ENCODE measurements at regions not wholly inside any gene's neighbourhood (a gene's known extent, or its start where the extent isn't known, plus 50 kb on each side); places are given as distances from the start of the nearest gene placed in this dataset.

- Mint-ChIP-seq H3K9me3 (ENCODE audit: insufficient read depth) (no peaks in the 10 kb centered on the region), H3K27ac (no peak overlapping the region), H3K4me1 (ENCODE audit: low read depth) (no peaks in the 10 kb centered on the region), H3K36me3 (ENCODE audit: low read depth) (no peaks in the 10 kb centered on the region), H3K27me3 (ENCODE audit: low read depth) (peaks cover 4% of the 10 kb centered on the region), H3K4me3 (no peak overlapping the region)
- ChIA-PET POLR2A (no interaction called here), CTCF (no interaction called here)
- no peak for ATAC-seq
- no peak for DNase-seq
Observed at GRCh38 chr9:134495881-134496412, 145.7 kb upstream of the COL5A1 start.

DNA sequence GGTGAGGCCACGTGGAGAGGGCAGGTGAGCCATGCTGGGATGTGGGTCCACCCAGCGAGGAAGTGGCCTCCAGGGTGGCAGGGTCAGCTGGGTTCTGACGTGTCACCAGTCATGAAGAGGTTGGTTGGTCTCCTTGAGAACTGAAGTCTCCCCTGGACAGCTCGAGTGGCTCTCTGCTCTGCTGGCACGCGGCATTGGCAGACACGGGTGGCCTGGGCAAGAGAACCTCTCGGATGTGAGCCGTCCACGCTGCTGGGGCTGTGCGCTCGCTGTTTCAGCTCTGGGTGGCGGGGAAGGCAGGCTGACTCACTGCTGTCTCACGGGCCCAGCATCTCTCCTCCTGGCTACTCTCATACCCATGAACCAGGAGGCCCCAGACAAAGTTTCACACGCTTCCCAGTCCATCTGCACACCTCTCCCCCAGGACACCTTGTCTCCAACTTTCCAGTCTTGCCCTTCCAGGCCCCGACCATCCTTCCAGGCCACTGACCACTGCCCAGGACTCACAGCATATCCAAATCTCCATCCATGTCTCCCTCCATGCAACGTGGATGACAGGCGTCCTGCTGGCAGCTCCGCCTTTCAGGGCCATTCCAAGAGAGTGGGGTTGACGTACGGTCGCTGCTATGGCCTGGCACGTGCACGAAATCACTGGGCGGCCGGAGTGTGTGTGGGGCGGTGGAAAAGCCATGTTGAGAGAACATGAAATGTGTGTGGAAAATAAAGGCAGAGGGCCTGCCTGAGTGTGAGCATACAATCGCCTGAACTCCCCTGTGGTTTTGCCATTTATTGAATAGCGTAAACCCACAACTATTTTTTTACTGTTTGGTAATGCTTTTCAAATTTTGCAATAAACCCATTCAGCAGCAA lies 145.0 kb upstream of the COL5A1 start:
- no peaks in the 10 kb centered on the region for H3K9me3 Mint-ChIP-seq (ENCODE audit: insufficient read depth)
- CTCF ChIA-PET = no interaction called here
- ATAC-seq (no peak), DNase-seq (no peak)
- no peaks in the 10 kb centered on the region for H3K36me3 Mint-ChIP-seq (ENCODE audit: low read depth)
- H3K27me3 Mint-ChIP-seq (ENCODE audit: low read depth) = peaks cover 5% of the 10 kb centered on the region
- no peaks in the 10 kb centered on the region for H3K4me1 Mint-ChIP-seq (ENCODE audit: low read depth)
- POLR2A ChIA-PET = no interaction called here
- H3K27ac Mint-ChIP-seq = no peak overlapping the region
- H3K4me3 Mint-ChIP-seq = no peak overlapping the region

DNA sequence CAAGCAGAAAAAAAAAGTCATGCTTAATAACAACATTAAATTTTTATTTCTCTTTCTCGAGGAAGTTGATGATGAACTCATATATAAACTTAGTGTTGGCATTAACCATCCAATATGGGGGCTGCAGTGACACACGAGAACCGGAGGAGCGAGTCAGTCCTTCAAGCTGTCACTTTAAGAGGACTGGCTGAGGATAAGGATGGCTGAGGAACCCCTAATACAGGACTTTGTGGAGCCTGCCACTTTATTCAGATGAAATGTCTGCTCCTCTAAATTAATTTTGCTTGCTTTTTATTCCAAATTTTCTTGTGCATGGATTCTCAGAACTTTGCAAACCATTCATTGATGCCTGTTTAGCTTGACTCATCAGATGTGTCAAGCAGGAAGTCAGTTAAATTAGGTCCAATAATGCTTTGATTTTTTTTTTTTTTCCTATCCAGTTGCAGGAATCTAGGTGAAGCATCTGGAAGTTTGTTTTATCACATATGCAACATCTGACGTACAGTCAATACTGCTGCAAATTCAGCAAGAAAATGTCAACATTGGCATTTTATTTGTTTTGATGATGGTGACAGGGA lies 144.2 kb upstream of the COL5A1 start:
- Mint-ChIP-seq H3K27ac (no peak overlapping the region), H3K4me1 (ENCODE audit: low read depth) (no peaks in the 10 kb centered on the region), H3K4me3 (no peak overlapping the region), H3K36me3 (ENCODE audit: low read depth) (no peaks in the 10 kb centered on the region), H3K9me3 (ENCODE audit: insufficient read depth) (no peaks in the 10 kb centered on the region), H3K27me3 (ENCODE audit: low read depth) (peaks cover 9% of the 10 kb centered on the region)
- ATAC-seq (no peak), DNase-seq (no peak)
- ChIA-PET CTCF (no interaction called here), POLR2A (no interaction called here)

- no peak overlapping the region for H3K27ac Mint-ChIP-seq
- H3K4me3 Mint-ChIP-seq = no peak overlapping the region
Observed at GRCh38 chr9:134498814-134499166, 142.8 kb upstream of the COL5A1 start.

GRCh38 chr9:134500931-134501760 lies 140.5 kb upstream of the COL5A1 start:
- ChIA-PET POLR2A (no interaction called here), CTCF (no interaction called here)
- no peaks in the 10 kb centered on the region for H3K9me3 Mint-ChIP-seq (ENCODE audit: insufficient read depth)

More at GRCh38 chr9:134498814-134499166, 142.8 kb upstream of the COL5A1 start:
- ChIA-PET POLR2A (no interaction called here), CTCF (no interaction called here)
- Mint-ChIP-seq H3K27me3 (ENCODE audit: low read depth) (peaks cover 9% of the 10 kb centered on the region), H3K4me1 (ENCODE audit: low read depth) (no peaks in the 10 kb centered on the region), H3K36me3 (ENCODE audit: low read depth) (no peaks in the 10 kb centered on the region), H3K9me3 (ENCODE audit: insufficient read depth) (no peaks in the 10 kb centered on the region)
- DNase-seq = no peak
- ATAC-seq = no peak

DNA sequence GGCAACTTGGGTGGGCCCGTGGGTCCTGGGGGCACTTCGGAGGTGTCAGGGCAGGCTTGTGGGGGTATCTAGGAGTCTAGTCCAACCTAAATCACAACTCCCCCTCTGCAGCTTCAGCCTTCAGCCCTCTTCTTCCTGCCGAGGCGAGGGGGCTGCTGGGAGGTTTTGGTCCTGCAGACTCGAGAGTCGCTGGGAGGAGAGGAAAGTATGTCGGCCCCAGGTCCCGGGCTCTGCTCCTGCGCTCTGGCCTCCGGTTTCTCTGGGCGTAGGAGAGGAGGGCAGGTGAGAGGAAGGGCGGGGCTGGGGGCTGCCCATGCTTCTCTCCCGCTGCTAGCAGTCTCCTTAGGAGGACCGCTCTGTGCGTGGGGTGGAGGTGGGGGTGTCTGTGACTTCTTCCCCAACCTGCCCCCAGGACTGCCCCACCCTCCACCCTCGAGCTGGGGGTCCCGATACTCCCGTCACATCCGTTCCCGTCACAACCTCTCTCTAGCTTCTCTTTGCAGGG lies 139.8 kb upstream of the COL5A1 start:
- ChIA-PET CTCF (no interaction called here), POLR2A (no interaction called here)
- H3K4me1 Mint-ChIP-seq (ENCODE audit: low read depth) = no peaks in the 10 kb centered on the region
- H3K27me3 Mint-ChIP-seq (ENCODE audit: low read depth) = peaks cover 9% of the 10 kb centered on the region
- H3K9me3 Mint-ChIP-seq (ENCODE audit: insufficient read depth) = no peaks in the 10 kb centered on the region
- H3K36me3 Mint-ChIP-seq (ENCODE audit: low read depth) = no peaks in the 10 kb centered on the region
- ATAC-seq (no peak), DNase-seq (no peak)
- no peak overlapping the region for H3K4me3 Mint-ChIP-seq
- no peak overlapping the region for H3K27ac Mint-ChIP-seq

More at GRCh38 chr9:134500931-134501760, 140.5 kb upstream of the COL5A1 start:
- no peak for DNase-seq
- H3K27ac Mint-ChIP-seq = no peak overlapping the region
- ATAC-seq = no peak
- peaks cover 9% of the 10 kb centered on the region for H3K27me3 Mint-ChIP-seq (ENCODE audit: low read depth)
- H3K4me1 Mint-ChIP-seq (ENCODE audit: low read depth) = no peaks in the 10 kb centered on the region
- no peak overlapping the region for H3K4me3 Mint-ChIP-seq
- no peaks in the 10 kb centered on the region for H3K36me3 Mint-ChIP-seq (ENCODE audit: low read depth)

GRCh38 chr9:134502266-134502791 lies 139.3 kb upstream of the COL5A1 start:
- no peaks in the 10 kb centered on the region for H3K36me3 Mint-ChIP-seq (ENCODE audit: low read depth)
- ChIA-PET CTCF (no interaction called here), POLR2A (no interaction called here)
- peaks cover 9% of the 10 kb centered on the region for H3K27me3 Mint-ChIP-seq (ENCODE audit: low read depth)
- ATAC-seq (no peak), DNase-seq (no peak)
- no peak overlapping the region for H3K27ac Mint-ChIP-seq
- no peaks in the 10 kb centered on the region for H3K4me1 Mint-ChIP-seq (ENCODE audit: low read depth)
- H3K4me3 Mint-ChIP-seq = no peak overlapping the region
- H3K9me3 Mint-ChIP-seq (ENCODE audit: insufficient read depth) = no peaks in the 10 kb centered on the region

- CTCF ChIA-PET = no interaction called here
- no peak overlapping the region for H3K4me3 Mint-ChIP-seq
Observed at GRCh38 chr9:134502809-134503211, 138.8 kb upstream of the COL5A1 start.

GRCh38 chr9:134503301-134504105 lies 138.1 kb upstream of the COL5A1 start:
- H3K27ac Mint-ChIP-seq = no peak overlapping the region
- H3K27me3 Mint-ChIP-seq (ENCODE audit: low read depth) = peaks cover 14% of the 10 kb centered on the region
- no peak for ATAC-seq
- ChIA-PET CTCF (no interaction called here), POLR2A (no interaction called here)
- no peaks in the 10 kb centered on the region for H3K9me3 Mint-ChIP-seq (ENCODE audit: insufficient read depth)
- no peak for DNase-seq
- H3K4me1 Mint-ChIP-seq (ENCODE audit: low read depth) = no peaks in the 10 kb centered on the region
- no peak overlapping the region for H3K4me3 Mint-ChIP-seq
- no peaks in the 10 kb centered on the region for H3K36me3 Mint-ChIP-seq (ENCODE audit: low read depth)

More at GRCh38 chr9:134502809-134503211, 138.8 kb upstream of the COL5A1 start:
- no peaks in the 10 kb centered on the region for H3K4me1 Mint-ChIP-seq (ENCODE audit: low read depth)
- H3K27ac Mint-ChIP-seq = no peak overlapping the region
- peaks cover 11% of the 10 kb centered on the region for H3K27me3 Mint-ChIP-seq (ENCODE audit: low read depth)
- DNase-seq = no peak
- H3K36me3 Mint-ChIP-seq (ENCODE audit: low read depth) = no peaks in the 10 kb centered on the region
- no peaks in the 10 kb centered on the region for H3K9me3 Mint-ChIP-seq (ENCODE audit: insufficient read depth)
- no peak for ATAC-seq
- POLR2A ChIA-PET = no interaction called here

- CTCF ChIA-PET = no interaction called here
- no peak overlapping the region for H3K27ac Mint-ChIP-seq
- no peaks in the 10 kb centered on the region for H3K4me1 Mint-ChIP-seq (ENCODE audit: low read depth)
- H3K4me3 Mint-ChIP-seq = no peak overlapping the region
- peaks cover 17% of the 10 kb centered on the region for H3K27me3 Mint-ChIP-seq (ENCODE audit: low read depth)
- DNase-seq (no peak), ATAC-seq (no peak)
- POLR2A ChIA-PET = no interaction called here
- no peaks in the 10 kb centered on the region for H3K9me3 Mint-ChIP-seq (ENCODE audit: insufficient read depth)
- no peaks in the 10 kb centered on the region for H3K36me3 Mint-ChIP-seq (ENCODE audit: low read depth)
Observed at GRCh38 chr9:134504106-134504385, 137.6 kb upstream of the COL5A1 start.

- ATAC-seq = no peak
- H3K4me1 Mint-ChIP-seq (ENCODE audit: low read depth) = no peaks in the 10 kb centered on the region
- H3K9me3 Mint-ChIP-seq (ENCODE audit: insufficient read depth) = no peaks in the 10 kb centered on the region
- H3K36me3 Mint-ChIP-seq (ENCODE audit: low read depth) = no peaks in the 10 kb centered on the region
- no peak for DNase-seq
- POLR2A ChIA-PET = no interaction called here
- no peak overlapping the region for H3K4me3 Mint-ChIP-seq
- peaks cover 23% of the 10 kb centered on the region for H3K27me3 Mint-ChIP-seq (ENCODE audit: low read depth)
- CTCF ChIA-PET = no interaction called here
- H3K27ac Mint-ChIP-seq = no peak overlapping the region
Observed at GRCh38 chr9:134505032-134505431, 136.6 kb upstream of the COL5A1 start.

Measured in activated CD8-positive, alpha-beta T cell treated with anti-CD3 and anti-CD28 coated beads, Interleukin-2, amount 10 ng/mL, durations not matched to agents 7 days and 5 days (primary cell).